KMS-11 (cell line): ENCODE measurements at regions not wholly inside any gene's neighbourhood (a gene's known extent, or its start where the extent isn't known, plus 50 kb on each side); places are given as distances from the start of the nearest gene placed in this dataset.
"Not testable (repeated sequence)": the region's sequence is repeated elsewhere in the genome, so short reads cannot be mapped to it uniquely, and the experiment has no call there.

Experiments used
- H2AFZ ChIP-seq: fragments of 200-600 bp; sonication (generic); 2 replicates; pipeline ENCODE4 v1.6.1; 2016; ENCODE audit warnings: antibody characterized with exemption, mixed run types, low read depth
- H3K27ac ChIP-seq: fragments of 200-600 bp; sonication (generic); 2 replicates; pipeline ENCODE4 v1.6.1; 2016; ENCODE audit warnings: mild to moderate bottlenecking, mixed run types
- H3K27me3 ChIP-seq: fragments of 200-600 bp; sonication (generic); 2 replicates; pipeline ENCODE4 v1.6.1; 2017; ENCODE audit warnings: mild to moderate bottlenecking, low read depth, mixed run types, moderate library complexity; ENCODE audit not compliant: insufficient read depth
- H3K36me3 ChIP-seq: fragments of 200-600 bp; sonication (generic); 2 replicates; pipeline ENCODE4 v1.6.1; 2017; ENCODE audit warnings: mild to moderate bottlenecking, mixed run types; ENCODE audit not compliant: insufficient read depth
- H3K4me1 ChIP-seq: fragments of 200-600 bp; sonication (generic); 2 replicates; pipeline ENCODE4 v1.6.1; 2016; ENCODE audit warnings: mild to moderate bottlenecking, low read depth, mixed run types; ENCODE audit not compliant: poor library complexity, severe bottlenecking
- H3K4me2 ChIP-seq: fragments of 200-600 bp; sonication (generic); 2 replicates; pipeline ENCODE4 v1.7.0; 2016; ENCODE audit warnings: mild to moderate bottlenecking, mixed run types
- H3K4me3 ChIP-seq: fragments of 200-600 bp; sonication (generic); IDR thresholded peaks from 2 replicates; pipeline ENCODE4 v1.6.1; 2017; ENCODE audit warnings: low read depth, low read length, mixed read lengths; ENCODE audit not compliant: insufficient read depth
- H3K79me2 ChIP-seq: fragments of 200-600 bp; sonication (generic); 2 replicates; pipeline ENCODE4 v1.6.1; 2016; ENCODE audit warnings: low read depth, mixed run types; ENCODE audit not compliant: insufficient read depth
- H3K9ac ChIP-seq: fragments of 200-600 bp; sonication (generic); 2 replicates; pipeline ENCODE4 v1.6.1; 2016; ENCODE audit warnings: mild to moderate bottlenecking, mixed run types
- H4K20me1 ChIP-seq: fragments of 200-600 bp; sonication (generic); 2 replicates; pipeline ENCODE4 v1.6.1; 2016; ENCODE audit warnings: mild to moderate bottlenecking, mixed run types; ENCODE audit not compliant: insufficient read depth
- TF ChIP-seq, protein P1 (sequence below): fragments of 200-600 bp; sonication (generic); conservative IDR thresholded peaks from 2 replicates; pipeline ENCODE4 v1.6.1; 2017; ENCODE audit warnings: low read depth, mild to moderate bottlenecking, antibody characterized with exemption, low read length, moderate library complexity, mixed read lengths

DNA sequence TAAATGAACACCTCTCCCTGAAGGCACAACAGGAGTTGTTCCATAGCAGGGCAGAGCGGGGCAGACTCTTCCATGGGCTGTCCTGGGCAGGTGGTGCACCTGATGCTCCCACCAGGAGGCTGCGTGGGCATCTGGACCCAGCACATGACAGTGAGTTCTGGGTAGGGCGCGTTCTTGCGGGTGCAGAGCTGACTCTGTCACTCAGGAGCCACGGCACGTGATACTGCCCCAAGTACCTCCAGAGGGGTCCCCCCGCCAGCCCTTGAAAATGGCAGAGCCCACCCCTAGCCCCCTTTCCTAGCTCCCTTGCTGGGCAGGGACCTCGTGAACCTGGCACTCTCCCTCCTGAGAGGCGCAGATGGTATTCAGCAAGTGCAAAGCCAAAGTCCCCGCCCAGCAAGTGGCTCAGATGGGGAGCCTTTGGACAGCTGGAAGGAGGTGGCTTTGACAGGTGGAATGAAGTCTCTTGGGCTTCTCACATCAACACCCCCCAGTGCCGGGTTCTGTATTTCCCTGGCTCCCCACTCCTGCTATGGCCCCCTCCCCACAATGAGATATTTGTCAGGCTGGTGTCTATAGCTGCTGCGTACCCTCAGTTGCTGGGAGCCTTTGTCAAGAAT lies 172.1 kb downstream of the TBC1D2B start:
- Histone ChIP-seq H3K36me3 (no peaks in the 10 kb centered on the region), H2AFZ (no peak overlapping the region), H3K4me1 (peaks cover 11% of the 10 kb centered on the region), H3K4me2 (no peak overlapping the region), H4K20me1 (no peaks in the 10 kb centered on the region), H3K9ac (no peak overlapping the region), H3K27ac (no peak overlapping the region), H3K4me3 (no peak overlapping the region), H3K79me2 (no peaks in the 10 kb centered on the region), H3K27me3 (peaks cover 12% of the 10 kb centered on the region; the same call in 1 of the 2 replicates)
- TF ChIP-seq, protein P1, sequence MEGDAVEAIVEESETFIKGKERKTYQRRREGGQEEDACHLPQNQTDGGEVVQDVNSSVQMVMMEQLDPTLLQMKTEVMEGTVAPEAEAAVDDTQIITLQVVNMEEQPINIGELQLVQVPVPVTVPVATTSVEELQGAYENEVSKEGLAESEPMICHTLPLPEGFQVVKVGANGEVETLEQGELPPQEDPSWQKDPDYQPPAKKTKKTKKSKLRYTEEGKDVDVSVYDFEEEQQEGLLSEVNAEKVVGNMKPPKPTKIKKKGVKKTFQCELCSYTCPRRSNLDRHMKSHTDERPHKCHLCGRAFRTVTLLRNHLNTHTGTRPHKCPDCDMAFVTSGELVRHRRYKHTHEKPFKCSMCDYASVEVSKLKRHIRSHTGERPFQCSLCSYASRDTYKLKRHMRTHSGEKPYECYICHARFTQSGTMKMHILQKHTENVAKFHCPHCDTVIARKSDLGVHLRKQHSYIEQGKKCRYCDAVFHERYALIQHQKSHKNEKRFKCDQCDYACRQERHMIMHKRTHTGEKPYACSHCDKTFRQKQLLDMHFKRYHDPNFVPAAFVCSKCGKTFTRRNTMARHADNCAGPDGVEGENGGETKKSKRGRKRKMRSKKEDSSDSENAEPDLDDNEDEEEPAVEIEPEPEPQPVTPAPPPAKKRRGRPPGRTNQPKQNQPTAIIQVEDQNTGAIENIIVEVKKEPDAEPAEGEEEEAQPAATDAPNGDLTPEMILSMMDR: no peak

DNA sequence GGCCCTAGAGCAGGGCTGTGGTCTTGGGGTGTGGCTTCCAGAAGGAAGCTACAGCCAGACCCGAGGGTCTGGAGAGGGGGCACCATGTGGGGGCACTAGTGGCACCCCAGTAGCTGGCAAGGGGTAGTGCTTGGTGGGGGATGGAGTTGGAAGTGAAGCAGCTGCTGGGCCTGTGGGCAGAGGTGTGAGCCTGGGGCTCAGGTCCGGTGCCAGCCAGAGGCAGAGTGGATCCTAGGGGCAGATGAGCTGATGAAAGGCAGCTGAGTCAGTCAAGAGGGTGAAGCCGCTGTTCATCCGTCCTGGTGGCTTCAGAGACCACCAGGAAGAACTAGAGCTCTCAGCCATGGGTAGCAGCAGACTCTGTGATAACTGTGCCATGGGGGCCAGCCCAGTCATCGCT lies 172.6 kb downstream of the TBC1D2B start:
- Histone ChIP-seq H3K27me3 (peaks cover 12% of the 10 kb centered on the region; the same call in 1 of the 2 replicates), H2AFZ (no peak overlapping the region), H3K79me2 (no peaks in the 10 kb centered on the region), H3K36me3 (no peaks in the 10 kb centered on the region), H3K4me2 (no peak overlapping the region), H3K9ac (no peak overlapping the region), H3K4me1 (peaks cover 7% of the 10 kb centered on the region), H3K27ac (no peak overlapping the region), H3K4me3 (no peak overlapping the region), H4K20me1 (no peaks in the 10 kb centered on the region)
- TF ChIP-seq, protein P1: no peak

DNA sequence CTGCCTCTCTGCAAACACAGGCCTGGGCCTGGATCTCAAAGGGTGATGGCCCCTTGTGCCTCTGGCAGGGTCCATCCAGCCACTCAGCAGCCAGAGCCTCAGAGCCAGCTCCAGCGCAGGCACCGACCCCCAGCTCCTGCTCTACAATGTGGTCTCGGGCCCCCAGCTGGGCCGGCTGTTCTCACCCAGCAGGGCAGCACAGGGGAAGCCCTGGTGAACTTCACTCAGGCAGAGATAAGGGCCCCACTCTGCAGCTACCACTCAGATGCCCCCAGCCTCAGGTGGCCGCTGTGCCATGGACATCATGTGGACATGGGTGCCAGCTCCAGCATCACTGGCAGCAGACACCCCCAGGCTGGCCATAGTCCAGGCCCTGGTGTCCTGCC lies 173.1 kb downstream of the TBC1D2B start:
- H3K79me2 ChIP-seq: no peaks in the 10 kb centered on the region
- H3K27ac ChIP-seq: no peak overlapping the region
- no peak overlapping the region for H2AFZ ChIP-seq
- H4K20me1 ChIP-seq: no peaks in the 10 kb centered on the region
- no peak overlapping the region for H3K9ac ChIP-seq
- H3K4me3 ChIP-seq: no peak overlapping the region
- no peaks in the 10 kb centered on the region for H3K36me3 ChIP-seq
- TF ChIP-seq, protein P1: no peak
- H3K4me1 ChIP-seq: peaks cover 4% of the 10 kb centered on the region
- peaks cover 12% of the 10 kb centered on the region; the same call in 1 of the 2 replicates for H3K27me3 ChIP-seq
- H3K4me2 ChIP-seq: no peak overlapping the region

DNA sequence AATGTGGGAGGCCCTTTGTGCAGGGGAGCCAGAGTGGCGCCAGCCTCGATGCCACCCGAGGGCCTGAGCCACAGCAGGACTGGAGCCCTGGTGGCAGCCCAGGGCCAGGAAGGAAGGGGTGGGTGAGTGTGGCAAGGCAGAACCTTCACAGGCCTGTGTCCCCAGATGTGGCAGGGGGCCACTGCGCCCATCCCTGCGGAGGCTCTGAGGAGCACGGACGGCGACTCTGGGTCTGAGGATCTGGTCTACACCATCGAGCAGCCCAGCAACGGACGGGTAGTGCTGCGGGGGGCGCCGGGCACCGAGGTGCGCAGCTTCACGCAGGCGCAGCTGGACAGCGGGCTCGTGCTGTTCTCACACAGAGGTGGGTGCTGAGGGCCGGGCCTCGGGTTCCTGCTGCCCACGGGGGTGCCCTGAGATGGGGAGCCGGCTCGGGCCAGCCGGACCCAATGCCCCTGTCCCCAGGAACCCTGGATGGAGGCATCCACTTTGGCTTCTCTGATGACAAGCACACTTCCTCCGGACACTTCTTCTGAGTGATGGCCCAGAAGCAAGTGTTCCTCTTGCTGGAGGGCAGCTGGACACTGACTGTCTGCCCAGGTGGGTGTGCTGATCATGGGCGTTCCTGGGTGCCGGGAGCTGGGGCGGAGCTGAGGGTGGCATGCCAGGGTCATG lies 173.6 kb downstream of the TBC1D2B start:
- not testable (repeated sequence) for H3K4me1 ChIP-seq, H3K4me2 ChIP-seq, H3K9ac ChIP-seq, H4K20me1 ChIP-seq, H3K27ac ChIP-seq, H2AFZ ChIP-seq, H3K36me3 ChIP-seq, H3K4me3 ChIP-seq, H3K79me2 ChIP-seq
- peaks cover 12% of the 10 kb centered on the region; the same call in 1 of the 2 replicates for H3K27me3 ChIP-seq
